Right renal cortex interstitium (tissue), 3 donors: ENCODE measurements at regions not wholly inside any gene's neighbourhood (a gene's known extent, or its start where the extent isn't known, plus 50 kb on each side); places are given as distances from the start of the nearest gene placed in this dataset.

Source experiments
- DNase-seq, 3 donors: peaks; one replicate each; pipeline ENCODE4 v3.0.0-alpha.2; 2013; ENCODE audit warnings: low read depth in 3 of 3, low spot score in 2 of 3

GRCh38 chr6:159445351-159445750 is 247.7 kb downstream of the SOD2 start:
- DNase-seq = no peak

GRCh38 chr6:159444056-159444760 is 248.8 kb downstream of the SOD2 start:
- no peak for DNase-seq

GRCh38 chr6:159443417-159443920 is 249.6 kb downstream of the SOD2 start:
- DNase-seq = no peak

- no peak for DNase-seq
Measured at GRCh38 chr6:159441704-159441981, 251.4 kb downstream of the SOD2 start.

- DNase-seq = no peak
Measured at GRCh38 chr6:159440911-159441703, 251.9 kb downstream of the SOD2 start.

GRCh38 chr6:159440349-159440748 is 252.7 kb downstream of the SOD2 start:
- DNase-seq = no peak

GRCh38 chr6:159439651-159440050 is 253.4 kb downstream of the SOD2 start:
- no peak for DNase-seq

GRCh38 chr6:159438106-159438505 is 254.9 kb downstream of the SOD2 start:
- no peak for DNase-seq

GRCh38 chr6:159436581-159436980 is 256.5 kb downstream of the SOD2 start:
- DNase-seq = no peak

GRCh38 chr6:159435701-159436100 is 257.3 kb downstream of the SOD2 start:
- no peak for DNase-seq

GRCh38 chr6:159434410-159434809 is 258.6 kb downstream of the SOD2 start:
- DNase-seq = no peak

- DNase-seq = no peak
Measured at GRCh38 chr6:159433550-159433949, 259.5 kb downstream of the SOD2 start.

- no peak for DNase-seq
Measured at GRCh38 chr6:159431750-159432149, 261.3 kb downstream of the SOD2 start.

- DNase-seq = no peak
Measured at GRCh38 chr6:159430323-159430722, 261.1 kb downstream of the FNDC1 start.

- no peak for DNase-seq
Measured at GRCh38 chr6:159429433-159429832, 260.2 kb downstream of the FNDC1 start.

- no peak for DNase-seq
Measured at GRCh38 chr6:159427771-159428170, 258.6 kb downstream of the FNDC1 start.

GRCh38 chr6:159427335-159427734 is 258.1 kb downstream of the FNDC1 start:
- no peak for DNase-seq

- no peak for DNase-seq
Measured at GRCh38 chr6:159425421-159425820, 256.2 kb downstream of the FNDC1 start.

GRCh38 chr6:159422041-159422984 is 253.1 kb downstream of the FNDC1 start:
- no peak for DNase-seq

GRCh38 chr6:159421586-159421985 is 252.4 kb downstream of the FNDC1 start:
- DNase-seq = no peak

- no peak for DNase-seq
Measured at GRCh38 chr6:159418997-159419396, 249.8 kb downstream of the FNDC1 start.
